Neural cell (in vitro differentiated cells): ENCODE measurements at regions not wholly inside any gene's neighbourhood (a gene's known extent, or its start where the extent isn't known, plus 50 kb on each side); places are given as distances from the start of the nearest gene placed in this dataset.

ENCODE experiments used
- CTCF ChIP-seq: fragments of 450-650 bp; IDR thresholded peaks from 2 replicates; pipeline ENCODE4 v1.5.1; 2014; ENCODE audit warnings: antibody characterized with exemption, mild to moderate bottlenecking, moderate library complexity; ENCODE audit not compliant: poor library complexity, severe bottlenecking
- POLR2AphosphoS5 ChIP-seq: IDR thresholded peaks from 2 replicates; pipeline ENCODE4 v1.6.1; 2012
- RAD21 ChIP-seq: fragments of 450-650 bp; conservative IDR thresholded peaks from 2 replicates; pipeline ENCODE4 v1.6.1; 2014; ENCODE audit warnings: antibody characterized with exemption, mild to moderate bottlenecking, moderate library complexity
- TF ChIP-seq, protein P1 (sequence below): IDR thresholded peaks from 2 replicates; pipeline ENCODE4 v1.6.1; 2012; ENCODE audit warnings: borderline replicate concordance

DNA sequence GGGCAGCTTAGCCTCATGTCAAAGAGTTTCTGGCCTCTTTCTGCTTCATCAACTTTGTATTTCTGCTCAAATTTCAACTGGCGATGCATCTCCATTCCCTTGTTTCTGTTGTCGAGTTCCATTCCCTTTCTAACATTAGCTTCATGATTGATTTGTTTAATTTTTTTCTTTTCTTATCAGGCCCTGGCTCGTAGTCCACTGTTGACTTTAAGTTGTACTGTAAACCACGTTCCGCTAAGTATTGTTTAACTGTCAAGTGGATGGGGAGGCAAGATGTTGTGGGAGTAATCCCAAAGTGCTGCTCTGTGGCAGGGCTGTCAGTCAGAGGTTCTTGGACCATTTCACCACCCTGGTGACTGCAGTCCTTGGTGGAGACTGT, 309.1 kb downstream of the PSAT1 start:
- TF ChIP-seq POLR2AphosphoS5 (no peak), CTCF (no peak), RAD21 (no peak)
- TF ChIP-seq, protein P1, sequence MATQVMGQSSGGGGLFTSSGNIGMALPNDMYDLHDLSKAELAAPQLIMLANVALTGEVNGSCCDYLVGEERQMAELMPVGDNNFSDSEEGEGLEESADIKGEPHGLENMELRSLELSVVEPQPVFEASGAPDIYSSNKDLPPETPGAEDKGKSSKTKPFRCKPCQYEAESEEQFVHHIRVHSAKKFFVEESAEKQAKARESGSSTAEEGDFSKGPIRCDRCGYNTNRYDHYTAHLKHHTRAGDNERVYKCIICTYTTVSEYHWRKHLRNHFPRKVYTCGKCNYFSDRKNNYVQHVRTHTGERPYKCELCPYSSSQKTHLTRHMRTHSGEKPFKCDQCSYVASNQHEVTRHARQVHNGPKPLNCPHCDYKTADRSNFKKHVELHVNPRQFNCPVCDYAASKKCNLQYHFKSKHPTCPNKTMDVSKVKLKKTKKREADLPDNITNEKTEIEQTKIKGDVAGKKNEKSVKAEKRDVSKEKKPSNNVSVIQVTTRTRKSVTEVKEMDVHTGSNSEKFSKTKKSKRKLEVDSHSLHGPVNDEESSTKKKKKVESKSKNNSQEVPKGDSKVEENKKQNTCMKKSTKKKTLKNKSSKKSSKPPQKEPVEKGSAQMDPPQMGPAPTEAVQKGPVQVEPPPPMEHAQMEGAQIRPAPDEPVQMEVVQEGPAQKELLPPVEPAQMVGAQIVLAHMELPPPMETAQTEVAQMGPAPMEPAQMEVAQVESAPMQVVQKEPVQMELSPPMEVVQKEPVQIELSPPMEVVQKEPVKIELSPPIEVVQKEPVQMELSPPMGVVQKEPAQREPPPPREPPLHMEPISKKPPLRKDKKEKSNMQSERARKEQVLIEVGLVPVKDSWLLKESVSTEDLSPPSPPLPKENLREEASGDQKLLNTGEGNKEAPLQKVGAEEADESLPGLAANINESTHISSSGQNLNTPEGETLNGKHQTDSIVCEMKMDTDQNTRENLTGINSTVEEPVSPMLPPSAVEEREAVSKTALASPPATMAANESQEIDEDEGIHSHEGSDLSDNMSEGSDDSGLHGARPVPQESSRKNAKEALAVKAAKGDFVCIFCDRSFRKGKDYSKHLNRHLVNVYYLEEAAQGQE, result no peak
